GM12878 (cell line): ENCODE measurements at regions not wholly inside any gene's neighbourhood (a gene's known extent, or its start where the extent isn't known, plus 50 kb on each side); places are given as distances from the start of the nearest gene placed in this dataset.

Source experiments
- BACH1 ChIP-seq: fragments of 450-650 bp; IDR thresholded peaks from 2 replicates; pipeline ENCODE4 v1.6.1; 2017; ENCODE audit warnings: mild to moderate bottlenecking, borderline replicate concordance
- BCL11A ChIP-seq: IDR thresholded peaks from 2 replicates; pipeline ENCODE4 v1.6.1; 2011; ENCODE audit warnings: low read depth, low read length
- CBX3 ChIP-seq: fragments of 200-600 bp; sonication (generic); IDR thresholded peaks from 2 replicates; pipeline ENCODE4 v1.6.1; 2016; ENCODE audit warnings: low read depth, borderline replicate concordance
- CHD1 ChIP-seq: IDR thresholded peaks from 2 replicates; pipeline ENCODE4 v1.6.1; 2012; ENCODE audit warnings: low read depth, low read length, improper control_type of control experiment
- DPF2 ChIP-seq: fragments of 450-650 bp; IDR thresholded peaks from 2 replicates; pipeline ENCODE4 v1.6.1; 2017; ENCODE audit warnings: mild to moderate bottlenecking
- FOXK2 ChIP-seq: fragments of 450-650 bp; IDR thresholded peaks from 2 replicates; pipeline ENCODE4 v1.6.1; 2017; ENCODE audit warnings: mild to moderate bottlenecking, moderate library complexity
- JUNB ChIP-seq: IDR thresholded peaks from 2 replicates; pipeline ENCODE4 v1.6.1; 2016; ENCODE audit warnings: antibody characterized with exemption, mild to moderate bottlenecking
- KAT2A ChIP-seq: conservative IDR thresholded peaks from 2 replicates; pipeline ENCODE4 v1.6.1; 2011; ENCODE audit warnings: low read depth, low read length; ENCODE audit not compliant: control insufficient read depth
- MTA3 ChIP-seq: IDR thresholded peaks from 2 replicates; pipeline ENCODE4 v1.6.1; 2012; ENCODE audit warnings: low read length, inconsistent platforms, borderline replicate concordance
- MXI1 ChIP-seq: fragments of 150-350 bp; IDR thresholded peaks from 2 replicates; pipeline ENCODE4 v1.6.1; 2011; ENCODE audit warnings: low read depth, mild to moderate bottlenecking, inconsistent platforms, low read length, improper control_type of control experiment
- MYB ChIP-seq: fragments of 150-350 bp; IDR thresholded peaks from 2 replicates; pipeline ENCODE4 v1.6.1; 2014; ENCODE audit warnings: mild to moderate bottlenecking, low read depth, low read length, borderline replicate concordance
- NBN ChIP-seq: fragments of 450-650 bp; IDR thresholded peaks from 2 replicates; pipeline ENCODE4 v1.6.1; 2016
- NR2C2 ChIP-seq: IDR thresholded peaks from 2 replicates; pipeline ENCODE4 v1.6.1; 2011; ENCODE audit warnings: borderline replicate concordance, low read depth; ENCODE audit not compliant: control insufficient read depth, insufficient read length
- NRF1 ChIP-seq: conservative IDR thresholded peaks from 2 replicates; pipeline ENCODE4 v1.6.1; 2011; ENCODE audit warnings: mild to moderate bottlenecking, low read depth, low read length, improper control_type of control experiment
- SIX5 ChIP-seq: IDR thresholded peaks from 2 replicates; pipeline ENCODE4 v1.6.1; 2011; ENCODE audit warnings: mild to moderate bottlenecking, low read depth, low read length, moderate library complexity; ENCODE audit not compliant: severe bottlenecking
- SP1 ChIP-seq: IDR thresholded peaks from one replicate; pipeline ENCODE4 v1.6.1; 2011; ENCODE audit warnings: low read depth, low read length
- SRF ChIP-seq, 2 experiments: IDR thresholded peaks; 2 replicates each; pipeline ENCODE4 v1.6.1; 2011; ENCODE audit warnings: low read depth in 2 of 2, low read length in 2 of 2, mild to moderate bottlenecking in 1 of 2, moderate library complexity in 1 of 2
- TCF3 ChIP-seq: IDR thresholded peaks from 2 replicates; pipeline ENCODE4 v1.6.1; 2012; ENCODE audit warnings: low read depth, mild to moderate bottlenecking, low read length, borderline replicate concordance; ENCODE audit not compliant: insufficient read depth
- YBX1 ChIP-seq: fragments of 450-650 bp; IDR thresholded peaks from 2 replicates; pipeline ENCODE4 v1.6.1; 2016; ENCODE audit warnings: antibody characterized with exemption
- ZNF274 ChIP-seq: IDR thresholded peaks from one replicate; pipeline ENCODE4 v1.8.0; 2011; ENCODE audit not compliant: insufficient read length, insufficient read depth
- TF ChIP-seq, protein P1 (sequence below): fragments of 450-650 bp; formaldehyde crosslinking; IDR thresholded peaks from 2 replicates; pipeline ENCODE4 v1.4.0; 2020; ENCODE audit warnings: mild to moderate bottlenecking, moderate library complexity
- TF ChIP-seq, protein P2 (sequence below): IDR thresholded peaks from 2 replicates; pipeline ENCODE4 v1.6.1; 2012; ENCODE audit warnings: low read depth, low read length, improper control_type of control experiment
- TF ChIP-seq, protein P3 (sequence below): fragments of 450-650 bp; IDR thresholded peaks from 2 replicates; pipeline ENCODE4 v1.6.1; 2017; ENCODE audit warnings: mild to moderate bottlenecking, low read depth, inconsistent platforms; ENCODE audit not compliant: poor library complexity, severe bottlenecking
- TF ChIP-seq, protein P4 (sequence below): fragments of 450-650 bp; IDR thresholded peaks from 2 replicates; pipeline ENCODE4 v1.6.1; 2017; ENCODE audit warnings: borderline replicate concordance

DNA sequence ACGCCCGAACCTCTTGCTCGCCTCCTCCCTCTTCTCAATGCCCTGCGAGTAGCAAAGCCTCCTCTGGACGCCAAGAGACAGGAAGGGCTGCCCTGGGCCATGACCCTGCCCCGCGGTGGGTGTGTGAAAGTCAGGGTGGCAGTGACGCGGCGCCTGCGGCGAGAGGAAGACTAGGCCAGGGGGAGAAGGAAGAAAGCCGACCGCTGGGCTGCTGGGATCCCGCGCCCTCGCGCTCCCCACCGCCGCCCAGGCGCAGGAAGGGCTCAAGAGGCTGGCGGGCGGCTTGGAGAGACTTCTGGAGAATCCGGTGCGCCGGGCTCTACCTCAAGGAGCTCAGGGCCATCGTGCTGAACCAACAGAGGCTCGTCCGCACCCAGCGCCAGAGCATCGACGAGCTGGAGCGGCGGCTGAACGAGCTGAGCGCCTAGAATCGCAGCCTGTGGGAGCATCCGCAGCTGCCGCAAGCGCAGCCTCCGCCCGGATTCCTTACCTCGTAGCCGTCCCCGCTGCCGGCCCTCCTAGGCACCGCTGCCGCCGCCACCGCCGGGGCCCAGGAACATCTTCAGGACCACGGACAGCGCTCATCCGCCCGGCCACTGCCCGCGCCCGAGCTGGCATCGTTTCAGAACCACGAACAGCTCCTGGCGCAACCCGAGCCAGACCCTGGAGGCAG, 105.0 kb upstream of the PRB2 start (continued):
- TF ChIP-seq, protein P1, sequence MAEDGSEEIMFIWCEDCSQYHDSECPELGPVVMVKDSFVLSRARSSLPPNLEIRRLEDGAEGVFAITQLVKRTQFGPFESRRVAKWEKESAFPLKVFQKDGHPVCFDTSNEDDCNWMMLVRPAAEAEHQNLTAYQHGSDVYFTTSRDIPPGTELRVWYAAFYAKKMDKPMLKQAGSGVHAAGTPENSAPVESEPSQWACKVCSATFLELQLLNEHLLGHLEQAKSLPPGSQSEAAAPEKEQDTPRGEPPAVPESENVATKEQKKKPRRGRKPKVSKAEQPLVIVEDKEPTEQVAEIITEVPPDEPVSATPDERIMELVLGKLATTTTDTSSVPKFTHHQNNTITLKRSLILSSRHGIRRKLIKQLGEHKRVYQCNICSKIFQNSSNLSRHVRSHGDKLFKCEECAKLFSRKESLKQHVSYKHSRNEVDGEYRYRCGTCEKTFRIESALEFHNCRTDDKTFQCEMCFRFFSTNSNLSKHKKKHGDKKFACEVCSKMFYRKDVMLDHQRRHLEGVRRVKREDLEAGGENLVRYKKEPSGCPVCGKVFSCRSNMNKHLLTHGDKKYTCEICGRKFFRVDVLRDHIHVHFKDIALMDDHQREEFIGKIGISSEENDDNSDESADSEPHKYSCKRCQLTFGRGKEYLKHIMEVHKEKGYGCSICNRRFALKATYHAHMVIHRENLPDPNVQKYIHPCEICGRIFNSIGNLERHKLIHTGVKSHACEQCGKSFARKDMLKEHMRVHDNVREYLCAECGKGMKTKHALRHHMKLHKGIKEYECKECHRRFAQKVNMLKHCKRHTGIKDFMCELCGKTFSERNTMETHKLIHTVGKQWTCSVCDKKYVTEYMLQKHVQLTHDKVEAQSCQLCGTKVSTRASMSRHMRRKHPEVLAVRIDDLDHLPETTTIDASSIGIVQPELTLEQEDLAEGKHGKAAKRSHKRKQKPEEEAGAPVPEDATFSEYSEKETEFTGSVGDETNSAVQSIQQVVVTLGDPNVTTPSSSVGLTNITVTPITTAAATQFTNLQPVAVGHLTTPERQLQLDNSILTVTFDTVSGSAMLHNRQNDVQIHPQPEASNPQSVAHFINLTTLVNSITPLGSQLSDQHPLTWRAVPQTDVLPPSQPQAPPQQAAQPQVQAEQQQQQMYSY, result no peak
- TF ChIP-seq ZNF274 (no peak), YBX1 (no peak), SIX5 (no peak), NBN (no peak), BACH1 (no peak), MYB (no peak), MXI1 (peak; percentile 91), SP1 (no peak), FOXK2 (no peak), KAT2A (no peak), TCF3 (no peak), MTA3 (no peak), JUNB (no peak), CBX3 (no peak), SRF (IDR thresholded peaks at IDR 0.05; ENCODE audit: low read depth in 2 of 2, low read length in 2 of 2) (no peak), NRF1 (no peak), BCL11A (no peak), DPF2 (no peak), NR2C2 (no peak), CHD1 (no peak)
- TF ChIP-seq, protein P2, sequence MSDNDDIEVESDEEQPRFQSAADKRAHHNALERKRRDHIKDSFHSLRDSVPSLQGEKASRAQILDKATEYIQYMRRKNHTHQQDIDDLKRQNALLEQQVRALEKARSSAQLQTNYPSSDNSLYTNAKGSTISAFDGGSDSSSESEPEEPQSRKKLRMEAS, result peak; percentile 73; the same call in 1 of the 2 replicates
- TF ChIP-seq, protein P3, sequence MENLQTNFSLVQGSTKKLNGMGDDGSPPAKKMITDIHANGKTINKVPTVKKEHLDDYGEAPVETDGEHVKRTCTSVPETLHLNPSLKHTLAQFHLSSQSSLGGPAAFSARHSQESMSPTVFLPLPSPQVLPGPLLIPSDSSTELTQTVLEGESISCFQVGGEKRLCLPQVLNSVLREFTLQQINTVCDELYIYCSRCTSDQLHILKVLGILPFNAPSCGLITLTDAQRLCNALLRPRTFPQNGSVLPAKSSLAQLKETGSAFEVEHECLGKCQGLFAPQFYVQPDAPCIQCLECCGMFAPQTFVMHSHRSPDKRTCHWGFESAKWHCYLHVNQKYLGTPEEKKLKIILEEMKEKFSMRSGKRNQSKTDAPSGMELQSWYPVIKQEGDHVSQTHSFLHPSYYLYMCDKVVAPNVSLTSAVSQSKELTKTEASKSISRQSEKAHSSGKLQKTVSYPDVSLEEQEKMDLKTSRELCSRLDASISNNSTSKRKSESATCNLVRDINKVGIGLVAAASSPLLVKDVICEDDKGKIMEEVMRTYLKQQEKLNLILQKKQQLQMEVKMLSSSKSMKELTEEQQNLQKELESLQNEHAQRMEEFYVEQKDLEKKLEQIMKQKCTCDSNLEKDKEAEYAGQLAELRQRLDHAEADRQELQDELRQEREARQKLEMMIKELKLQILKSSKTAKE, result no peak
- TF ChIP-seq, protein P4, sequence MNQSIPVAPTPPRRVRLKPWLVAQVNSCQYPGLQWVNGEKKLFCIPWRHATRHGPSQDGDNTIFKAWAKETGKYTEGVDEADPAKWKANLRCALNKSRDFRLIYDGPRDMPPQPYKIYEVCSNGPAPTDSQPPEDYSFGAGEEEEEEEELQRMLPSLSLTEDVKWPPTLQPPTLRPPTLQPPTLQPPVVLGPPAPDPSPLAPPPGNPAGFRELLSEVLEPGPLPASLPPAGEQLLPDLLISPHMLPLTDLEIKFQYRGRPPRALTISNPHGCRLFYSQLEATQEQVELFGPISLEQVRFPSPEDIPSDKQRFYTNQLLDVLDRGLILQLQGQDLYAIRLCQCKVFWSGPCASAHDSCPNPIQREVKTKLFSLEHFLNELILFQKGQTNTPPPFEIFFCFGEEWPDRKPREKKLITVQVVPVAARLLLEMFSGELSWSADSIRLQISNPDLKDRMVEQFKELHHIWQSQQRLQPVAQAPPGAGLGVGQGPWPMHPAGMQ, result no peak
